ENCODE measurements at regions not wholly inside any gene's neighbourhood (a gene's known extent, or its start where the extent isn't known, plus 50 kb on each side); places are given as distances from the start of the nearest gene placed in this dataset.

GRCh38 chr10:113362645-113363091 is 190.2 kb upstream of the HABP2 start:
- no peak for DNase-seq (ENCODE audit: low read depth)

- DNase-seq (ENCODE audit: low read depth) = no peak
Observed at GRCh38 chr10:113364227-113364626, 188.6 kb upstream of the HABP2 start.

GRCh38 chr10:113368666-113369364 is 184.0 kb upstream of the HABP2 start:
- no peak for DNase-seq (ENCODE audit: low read depth)

- no peak for DNase-seq (ENCODE audit: low read depth)
Observed at GRCh38 chr10:113369365-113369694, 183.5 kb upstream of the HABP2 start.

- DNase-seq (ENCODE audit: low read depth) = no peak
Observed at GRCh38 chr10:113376428-113376827, 176.4 kb upstream of the HABP2 start.

- DNase-seq (ENCODE audit: low read depth) = no peak
Observed at GRCh38 chr10:113379091-113379490, 173.8 kb upstream of the HABP2 start.

- DNase-seq (ENCODE audit: low read depth) = no peak
Observed at GRCh38 chr10:113381416-113381815, 171.4 kb upstream of the HABP2 start.

- no peak for DNase-seq (ENCODE audit: low read depth)
Observed at GRCh38 chr10:113381981-113382509, 170.8 kb upstream of the HABP2 start.

- no peak for DNase-seq (ENCODE audit: low read depth)
Observed at GRCh38 chr10:113382691-113383090, 170.2 kb upstream of the HABP2 start.

- DNase-seq (ENCODE audit: low read depth) = no peak
Observed at GRCh38 chr10:113384181-113384580, 168.7 kb upstream of the HABP2 start.

GRCh38 chr10:113385021-113385999 is 167.5 kb upstream of the HABP2 start:
- peak; percentile 69 for DNase-seq (ENCODE audit: low read depth)

GRCh38 chr10:113386005-113386404 is 166.8 kb upstream of the HABP2 start:
- peak; percentile 39 for DNase-seq (ENCODE audit: low read depth)

GRCh38 chr10:113389969-113390368 is 162.9 kb upstream of the HABP2 start:
- no peak for DNase-seq (ENCODE audit: low read depth)

GRCh38 chr10:113390896-113391295 is 162.0 kb upstream of the HABP2 start:
- no peak for DNase-seq (ENCODE audit: low read depth)

- DNase-seq (ENCODE audit: low read depth) = no peak
Observed at GRCh38 chr10:113397047-113397446, 155.8 kb upstream of the HABP2 start.

- no peak for DNase-seq (ENCODE audit: low read depth)
Observed at GRCh38 chr10:113399065-113399464, 153.8 kb upstream of the HABP2 start.

- DNase-seq (ENCODE audit: low read depth) = no peak
Observed at GRCh38 chr10:113402602-113403001, 150.3 kb upstream of the HABP2 start.

GRCh38 chr10:113407218-113407617 is 145.6 kb upstream of the HABP2 start:
- no peak for DNase-seq (ENCODE audit: low read depth)

GRCh38 chr10:113409175-113409574 is 143.7 kb upstream of the HABP2 start:
- no peak for DNase-seq (ENCODE audit: low read depth)

- no peak for DNase-seq (ENCODE audit: low read depth)
Observed at GRCh38 chr10:113410618-113411017, 142.2 kb upstream of the HABP2 start.

- no peak for DNase-seq (ENCODE audit: low read depth)
Observed at GRCh38 chr10:113411456-113411855, 141.4 kb upstream of the HABP2 start.

GRCh38 chr10:113412161-113412560 is 140.7 kb upstream of the HABP2 start:
- no peak for DNase-seq (ENCODE audit: low read depth)

- DNase-seq (ENCODE audit: low read depth) = no peak
Observed at GRCh38 chr10:113414543-113414942, 138.3 kb upstream of the HABP2 start.

All from LHCN-M2 (cell line).